Fibroblast of skin of back (primary cell): ENCODE measurements at regions not wholly inside any gene's neighbourhood (a gene's known extent, or its start where the extent isn't known, plus 50 kb on each side); places are given as distances from the start of the nearest gene placed in this dataset.

Experiments
- DNase-seq: peaks from one replicate; pipeline ENCODE4 v3.0.0-alpha.2; 2013

DNA sequence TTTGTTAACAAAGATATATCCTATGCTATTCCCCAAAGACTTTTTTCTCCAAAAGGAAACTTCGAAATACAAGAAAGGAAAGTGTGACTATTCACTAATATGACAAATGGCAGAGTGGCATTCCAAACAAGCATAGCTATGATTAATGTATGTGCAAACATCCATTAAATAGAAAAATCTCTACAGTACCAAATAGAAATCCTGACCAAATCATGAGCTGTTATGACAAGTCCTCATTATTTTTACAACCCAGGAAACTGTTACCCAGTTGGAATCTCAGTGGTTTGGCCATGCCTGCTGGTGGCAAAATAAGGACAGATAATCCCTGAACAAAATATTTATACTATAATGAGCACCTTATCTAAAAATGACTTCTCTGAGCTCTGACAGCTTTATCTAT, 202.1 kb downstream of the SEC23A start:
- peak; percentile 8 for DNase-seq

DNA sequence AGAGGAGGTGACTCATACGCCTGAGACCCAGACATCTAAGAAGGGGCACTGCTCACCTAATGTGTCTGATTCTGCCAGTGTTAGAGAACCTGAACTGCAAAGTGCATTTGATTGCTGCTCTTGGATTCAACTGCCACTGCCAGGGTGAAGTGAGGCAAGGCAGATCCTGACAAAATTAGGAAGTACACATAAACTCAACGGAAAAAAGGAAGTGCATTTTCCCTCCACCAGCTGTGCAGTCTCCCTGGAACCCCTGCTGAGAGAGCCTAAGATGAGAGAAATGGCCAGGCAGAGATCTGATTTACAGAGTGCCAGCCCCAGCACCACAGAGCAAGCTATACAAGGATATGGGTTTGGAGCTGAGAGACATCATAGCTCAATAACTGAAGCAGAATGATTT, 215.3 kb downstream of the SEC23A start:
- DNase-seq, result no peak

DNA sequence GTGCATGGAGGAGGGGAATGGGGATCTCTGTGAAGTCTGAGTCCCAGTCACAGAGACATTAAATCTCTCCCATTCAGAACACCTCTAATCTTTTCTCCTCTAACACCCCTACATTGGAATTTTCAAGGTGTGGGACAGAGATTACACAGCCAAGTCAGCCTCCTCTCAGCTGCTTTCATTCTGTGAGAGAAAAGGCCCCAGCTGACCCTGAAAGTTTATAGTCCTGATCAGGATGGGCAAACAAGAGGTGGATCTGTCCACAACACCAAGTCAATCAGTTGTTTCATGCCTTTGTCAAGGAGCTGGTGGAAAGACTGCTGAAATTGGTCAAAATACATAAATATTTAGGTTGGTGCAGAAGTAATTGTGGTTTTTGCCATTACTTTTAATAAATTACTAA, 218.9 kb downstream of the SEC23A start:
- DNase-seq, result no peak

DNA sequence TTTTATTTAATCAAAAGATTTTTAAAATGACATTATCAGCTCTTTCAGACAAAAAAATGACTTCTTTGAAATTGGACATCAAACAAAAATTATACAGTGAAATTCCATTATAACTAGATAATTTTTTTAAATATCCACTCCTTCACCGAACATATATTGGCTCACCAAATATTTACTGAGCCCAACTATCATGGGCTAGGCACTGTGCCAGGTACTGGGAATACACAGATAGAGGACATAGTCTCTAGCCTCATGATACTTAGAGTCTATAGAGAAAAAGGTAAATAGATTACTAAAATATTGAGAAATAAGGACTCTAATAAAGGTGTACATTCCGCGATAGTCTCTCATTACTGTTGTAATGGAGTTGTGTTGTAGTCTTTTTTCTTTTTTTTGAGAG, 219.9 kb downstream of the SEC23A start:
- DNase-seq, result no peak

DNA sequence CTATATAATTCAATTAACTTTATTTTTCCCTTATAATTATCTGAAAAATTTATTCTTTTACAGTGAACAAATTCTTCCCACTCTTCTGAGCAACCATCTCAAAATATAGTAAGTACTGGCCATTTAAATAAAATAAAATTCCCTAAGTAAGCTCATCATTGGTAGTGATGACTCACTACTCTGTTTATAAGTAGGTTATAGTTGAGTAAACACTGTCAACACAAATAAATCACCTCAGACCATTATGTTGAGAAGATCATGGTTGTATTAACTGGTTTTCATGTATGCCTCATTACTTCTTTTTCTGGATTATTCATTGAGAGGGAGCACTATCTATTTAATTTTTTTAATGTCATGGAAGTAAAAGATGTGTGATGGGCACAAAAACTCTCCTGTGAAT, 220.5 kb downstream of the SEC23A start:
- DNase-seq, result no peak

DNA sequence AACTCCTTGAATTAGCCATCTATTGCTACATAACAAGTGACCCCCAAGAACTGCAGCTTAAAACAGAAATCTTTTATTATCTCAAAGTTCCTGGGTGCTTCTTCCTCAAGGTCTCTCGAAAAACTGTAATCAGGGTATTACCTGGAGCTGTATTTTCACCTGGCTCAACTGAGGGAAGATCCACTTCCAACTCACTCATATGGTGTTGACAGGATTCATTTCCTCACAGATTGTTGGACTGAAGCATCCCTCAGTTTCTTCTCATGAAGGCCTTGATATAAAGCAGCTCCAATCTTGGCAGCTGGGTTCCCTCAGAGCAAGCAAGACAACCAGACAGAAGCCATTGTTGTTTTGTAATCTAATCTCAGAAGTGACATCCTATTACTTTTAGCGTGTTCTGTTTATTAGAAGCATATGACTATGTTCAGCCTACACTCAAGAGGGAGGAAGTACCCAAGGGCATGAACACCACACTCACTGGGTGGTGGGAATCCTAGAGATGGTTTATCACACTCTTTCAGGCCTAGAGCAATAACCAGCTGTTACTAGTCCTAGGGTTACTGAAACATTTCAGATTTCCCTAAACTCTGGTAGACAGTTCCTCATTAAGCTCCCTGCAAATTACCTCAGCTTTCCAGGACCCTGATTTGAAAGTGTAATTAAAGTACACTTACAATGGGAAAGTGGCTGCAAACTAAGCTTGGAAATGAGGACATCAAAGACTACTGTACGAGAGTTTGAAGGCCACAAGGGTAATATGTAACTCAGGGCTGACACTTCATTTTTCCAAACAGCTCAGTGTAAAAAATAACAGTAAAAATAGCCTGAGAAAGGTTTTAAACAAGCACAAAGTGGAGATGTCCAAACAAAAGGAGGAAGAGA, 222.2 kb downstream of the SEC23A start:
- no peak for DNase-seq

DNA sequence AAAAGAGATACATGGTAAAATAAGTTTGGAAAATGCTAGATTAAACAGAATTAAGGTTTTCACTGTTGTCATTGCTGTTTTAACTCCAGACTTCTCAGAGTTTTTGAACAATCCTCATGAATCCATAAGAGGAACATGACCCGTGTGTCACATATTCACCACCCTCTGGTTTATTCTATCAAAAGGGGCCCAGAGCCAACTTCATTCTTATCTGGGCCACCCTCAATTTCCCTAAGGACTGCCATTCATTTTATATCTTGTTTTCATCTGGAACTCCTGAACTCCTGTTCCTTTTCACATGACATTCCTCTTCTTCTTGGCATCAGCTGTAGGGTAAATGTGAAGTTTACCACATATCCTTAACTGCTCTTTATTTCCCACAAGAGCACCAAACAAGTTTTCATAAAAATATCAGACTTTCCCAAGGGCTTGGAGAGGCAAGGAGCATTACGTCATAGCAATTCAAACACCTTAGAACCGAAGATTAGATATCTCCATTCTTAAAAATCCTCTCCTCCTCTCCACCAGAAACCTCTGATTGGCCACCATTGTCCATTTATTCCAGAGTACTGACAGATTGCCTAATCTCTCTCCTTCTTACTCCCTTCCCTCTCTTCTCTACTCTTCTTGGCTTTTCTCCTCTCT, 225.2 kb downstream of the SEC23A start:
- DNase-seq, result no peak

DNA sequence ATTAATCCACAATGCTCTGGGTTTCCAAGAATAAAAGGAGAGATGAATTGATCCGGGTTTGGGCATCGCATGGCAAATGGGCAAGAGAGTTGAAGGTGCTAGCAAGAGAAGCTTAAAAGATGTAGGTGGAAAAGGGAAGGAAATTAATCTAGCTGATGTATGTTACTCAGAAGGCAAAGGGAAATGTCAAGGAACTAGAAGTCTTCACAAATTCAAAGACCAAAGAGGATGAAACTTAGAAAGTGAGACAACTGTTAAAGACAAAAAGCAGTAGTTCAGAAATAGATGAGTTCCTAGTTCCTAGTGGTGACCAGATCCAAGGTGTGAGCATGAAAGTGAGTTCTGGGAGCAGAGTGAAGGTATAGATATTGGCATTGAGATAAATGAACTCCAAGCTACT, 228.3 kb downstream of the SEC23A start:
- no peak for DNase-seq

DNA sequence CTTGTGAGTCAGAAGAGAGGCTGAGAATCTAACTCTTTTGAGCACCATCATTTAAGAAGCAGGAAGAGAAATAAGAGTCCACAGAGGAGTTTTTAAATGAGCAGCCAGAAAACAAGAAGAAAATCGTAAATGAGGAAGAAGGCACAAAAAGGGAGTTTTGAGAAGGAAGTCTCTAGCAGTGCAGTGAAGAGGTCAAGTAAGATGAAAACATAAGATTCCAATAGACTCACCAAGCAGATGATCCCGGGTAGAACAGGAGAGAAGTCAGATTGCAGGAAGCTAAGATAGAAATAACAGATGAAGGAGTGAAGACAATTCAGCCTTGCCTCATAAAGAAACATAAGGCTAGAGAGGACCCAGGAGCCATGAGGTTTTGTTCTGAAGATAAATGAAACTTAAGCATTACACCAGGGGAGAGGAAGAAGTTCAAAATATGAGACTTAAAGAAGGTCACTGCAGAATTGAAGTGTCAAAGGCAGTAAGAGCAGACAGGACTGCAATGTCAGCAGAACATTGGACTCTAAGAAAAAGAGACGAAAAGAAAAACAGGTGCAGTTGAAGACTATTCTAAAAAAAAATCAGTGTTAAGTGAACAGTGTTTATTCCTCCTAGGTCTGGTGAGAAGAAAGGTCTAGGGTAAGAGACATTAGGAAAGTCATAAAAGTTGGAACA, 229.0 kb downstream of the SEC23A start:
- DNase-seq, result no peak

DNA sequence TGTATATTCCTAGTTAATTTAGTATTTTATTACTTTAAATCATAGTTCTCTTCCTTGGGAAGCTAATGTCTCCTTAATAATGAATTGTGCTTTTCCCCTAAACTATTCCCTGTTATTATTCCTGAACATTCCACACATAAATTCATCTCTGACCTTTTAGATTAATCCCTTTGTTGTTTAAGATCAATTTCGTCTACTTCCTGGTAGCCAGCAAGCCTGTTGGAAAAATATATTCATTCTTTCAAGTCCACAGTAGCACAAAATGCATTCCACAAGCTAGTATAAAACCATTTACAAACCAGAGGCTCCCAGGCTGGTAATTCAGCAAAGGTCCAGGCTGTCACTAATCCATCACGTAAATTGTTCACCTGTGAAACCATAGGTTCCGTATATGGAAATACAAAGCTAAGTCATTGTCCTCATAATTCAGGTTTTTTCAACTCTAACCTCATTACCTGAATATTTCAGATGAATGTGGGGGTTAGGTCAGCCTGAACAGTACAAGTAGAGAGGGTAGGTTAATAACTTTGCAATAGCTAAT, 232.7 kb downstream of the SEC23A start:
- no peak for DNase-seq

DNA sequence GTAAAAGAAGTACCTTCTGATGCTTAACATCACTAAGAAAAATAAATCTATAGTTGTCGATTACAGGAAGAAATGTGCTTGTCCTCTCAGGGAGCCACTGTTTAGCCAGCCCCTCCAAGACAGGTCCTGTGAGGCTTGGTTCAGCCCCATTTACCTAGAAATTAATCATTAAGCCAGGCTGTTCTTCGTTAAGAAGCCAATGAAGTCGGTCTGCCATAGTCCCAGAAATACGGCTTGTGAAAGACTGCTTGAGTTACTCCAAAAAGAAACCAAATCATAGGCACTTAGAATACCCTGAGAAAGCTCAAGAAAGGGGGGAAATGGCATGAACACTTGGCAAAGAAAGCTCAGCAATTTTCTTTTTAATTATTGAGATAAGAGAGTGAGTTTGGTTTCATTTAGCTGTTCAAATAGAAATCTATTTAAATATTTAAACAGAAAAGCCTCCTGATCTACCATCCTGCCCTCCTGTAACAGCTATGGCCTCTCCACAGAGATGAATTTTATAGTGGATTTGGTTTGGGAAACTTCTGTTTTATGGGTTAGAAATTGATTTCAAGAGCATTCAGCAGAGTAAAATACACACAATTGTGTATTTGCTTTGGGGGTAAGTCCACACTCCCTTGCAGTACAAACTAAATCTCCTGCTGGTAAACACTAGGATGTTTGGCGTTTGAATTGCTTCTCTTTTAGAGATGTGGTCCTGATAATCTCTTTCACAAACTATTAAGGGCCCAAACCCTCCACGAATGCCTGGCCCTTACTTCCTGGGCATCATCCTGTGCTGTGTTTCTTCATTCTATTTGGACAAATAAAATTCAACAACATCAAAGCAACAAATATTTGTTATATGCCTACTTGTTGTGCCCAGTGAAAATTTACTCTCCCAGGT, 234.4 kb downstream of the SEC23A start:
- DNase-seq, result no peak

DNA sequence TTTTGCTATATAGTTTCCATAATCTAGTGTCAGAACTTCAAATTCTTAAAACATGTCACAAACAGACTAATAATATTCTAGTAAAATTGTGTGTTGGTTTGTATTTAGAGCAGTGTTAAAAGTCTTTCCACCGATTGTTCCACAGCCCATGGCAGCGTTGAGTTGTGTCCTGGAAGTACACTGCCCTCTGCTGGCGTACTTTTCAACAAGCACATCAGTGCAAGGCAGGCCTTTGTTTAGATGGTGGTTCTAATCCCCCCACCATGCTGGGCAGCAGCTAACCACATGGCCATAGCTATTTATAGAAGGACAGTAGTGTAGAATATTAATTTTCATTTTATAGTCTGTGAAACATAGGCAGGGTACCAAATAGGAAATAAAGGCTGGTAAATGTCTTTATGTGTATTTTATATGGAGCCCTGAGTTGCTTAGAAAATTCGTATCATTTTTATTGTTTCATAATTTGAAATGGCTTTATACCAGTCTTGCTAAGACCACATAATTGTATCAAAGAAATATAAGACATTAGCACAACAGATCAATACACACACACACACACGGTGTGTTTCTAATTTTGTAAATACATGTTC, 235.4 kb downstream of the SEC23A start:
- DNase-seq, result peak; percentile 77

DNA sequence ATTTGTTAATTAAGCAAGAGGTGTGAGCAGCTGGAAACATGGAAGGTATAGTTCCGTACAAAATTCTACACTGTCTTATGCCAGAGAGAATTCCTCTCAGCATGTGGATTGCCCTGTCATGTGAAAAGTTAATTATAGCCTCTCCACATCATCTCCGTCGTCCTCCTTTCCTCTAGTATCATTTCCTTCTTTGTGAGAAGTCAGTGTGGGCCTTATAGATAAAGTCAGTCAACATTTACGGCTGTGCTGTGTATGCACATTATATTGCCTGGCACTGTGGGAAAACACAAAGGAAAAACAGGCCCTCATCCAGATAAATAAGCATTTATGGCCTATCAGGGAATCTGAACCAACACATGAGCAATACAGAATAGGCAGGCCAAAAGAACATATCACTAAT, 236.6 kb downstream of the SEC23A start:
- DNase-seq, result no peak

DNA sequence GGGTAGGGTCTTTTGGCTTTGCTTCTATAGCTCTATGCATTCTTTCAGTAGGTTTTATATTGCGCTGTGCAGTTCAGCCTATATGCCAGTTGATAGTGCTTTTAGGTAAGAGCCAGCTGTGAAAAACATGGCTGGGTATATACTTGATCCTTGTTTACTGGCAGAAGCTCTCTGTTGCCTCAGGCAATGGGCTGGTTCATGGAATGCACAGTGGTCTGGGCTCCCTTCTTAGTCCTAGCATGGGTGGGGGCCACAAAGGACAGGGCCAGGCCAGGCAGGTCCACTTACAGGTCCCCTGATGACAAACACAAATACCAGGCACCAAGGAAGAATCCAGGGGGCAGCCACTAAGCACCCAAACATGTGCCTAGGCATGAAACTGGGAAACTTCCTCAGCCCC, 240.7 kb downstream of the SEC23A start:
- no peak for DNase-seq

DNA sequence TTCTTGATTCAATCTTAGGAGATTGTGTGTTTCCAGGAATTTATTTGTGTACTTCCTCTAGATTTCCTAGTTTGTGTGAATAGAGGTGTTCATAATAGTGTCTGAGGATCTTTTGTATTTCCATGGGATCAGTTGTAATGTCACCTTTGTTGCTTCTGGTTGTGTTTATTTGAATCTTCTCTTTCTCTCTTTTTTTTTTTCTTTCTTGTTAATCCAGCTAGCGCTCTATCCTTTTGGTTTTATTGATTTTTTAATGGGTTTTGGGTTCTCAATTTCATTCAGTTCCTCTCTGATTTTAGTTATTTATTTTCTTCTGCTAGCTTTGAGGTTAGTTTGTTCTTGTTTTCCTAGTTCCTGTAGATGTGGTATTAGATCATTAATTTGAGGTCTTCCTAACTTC, 242.5 kb downstream of the SEC23A start:
- no peak for DNase-seq

DNA sequence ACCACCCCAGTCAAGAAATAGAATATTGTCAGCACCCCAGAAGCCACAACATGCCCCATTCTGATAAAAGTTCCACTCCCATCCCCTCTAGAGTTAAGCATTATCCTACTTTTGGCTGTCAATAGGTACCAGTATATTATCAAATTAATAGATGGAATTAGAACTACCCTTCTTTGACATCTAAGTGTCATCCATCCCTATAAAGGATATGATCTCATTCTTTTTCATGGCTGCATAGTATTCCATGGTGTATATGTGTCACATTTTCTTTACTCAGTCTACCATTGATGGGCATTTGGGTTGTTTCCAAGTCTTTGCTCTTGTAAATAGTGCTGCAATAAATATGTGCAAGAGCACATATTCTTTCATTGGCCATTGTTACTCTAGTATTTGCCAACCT, 246.2 kb downstream of the SEC23A start:
- DNase-seq, result no peak

DNA sequence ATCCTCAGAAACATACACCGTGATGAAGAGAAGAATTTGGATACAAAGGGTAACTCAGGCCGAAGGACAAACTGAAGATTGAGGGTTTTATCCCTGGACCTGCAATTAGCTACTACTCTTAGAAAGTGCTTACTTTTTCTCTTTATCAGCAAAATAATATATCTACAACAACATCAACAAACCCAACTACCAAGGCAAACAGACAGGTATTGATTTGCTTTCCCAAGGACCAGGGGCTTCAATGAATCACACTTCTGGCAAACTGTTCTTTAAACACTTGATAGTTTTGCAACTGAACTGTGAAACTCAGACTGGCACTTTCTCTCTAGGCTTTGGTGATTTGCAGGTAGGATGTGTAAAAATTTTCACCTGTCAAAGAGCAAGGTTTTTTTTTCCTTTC, 247.5 kb downstream of the SEC23A start:
- no peak for DNase-seq

DNA sequence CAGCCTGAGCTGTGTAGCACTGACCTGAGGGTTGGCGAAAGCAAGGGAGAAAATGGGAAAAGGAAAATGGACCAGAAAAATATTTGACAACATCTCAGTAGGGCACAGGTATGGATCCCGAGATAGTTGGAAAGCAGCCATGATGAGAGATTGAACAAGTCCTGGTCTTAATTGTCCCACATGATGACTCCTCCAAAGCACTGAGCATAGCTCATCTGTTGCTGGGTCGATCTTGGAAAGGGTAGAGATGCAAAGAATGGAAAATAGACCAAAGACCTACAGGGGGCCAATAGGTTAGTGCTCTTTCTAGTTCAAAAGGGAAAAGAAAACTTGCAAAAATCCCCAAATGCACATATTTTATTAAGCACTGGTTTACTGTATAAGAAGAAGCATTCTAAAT, 251.9 kb downstream of the SEC23A start:
- no peak for DNase-seq

DNA sequence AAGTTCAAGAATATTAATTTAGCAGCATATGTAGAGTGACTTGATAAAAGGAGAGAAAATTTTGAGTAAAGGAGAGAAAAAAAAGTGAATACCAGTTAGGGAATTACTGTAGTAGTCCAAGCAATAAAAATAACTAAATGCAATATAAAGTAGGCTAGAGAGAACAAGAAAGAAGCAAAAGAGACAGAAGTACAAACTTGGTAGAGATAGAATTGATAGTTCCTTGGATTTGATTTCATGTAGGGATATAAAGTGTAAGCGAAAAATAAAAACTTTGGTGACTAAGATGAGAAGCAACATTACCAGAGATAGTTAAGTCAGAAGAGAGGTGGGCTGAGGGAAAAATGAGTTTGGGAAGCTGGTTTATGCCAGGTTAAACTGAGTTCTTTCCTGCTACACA, 252.4 kb downstream of the SEC23A start:
- no peak for DNase-seq

DNA sequence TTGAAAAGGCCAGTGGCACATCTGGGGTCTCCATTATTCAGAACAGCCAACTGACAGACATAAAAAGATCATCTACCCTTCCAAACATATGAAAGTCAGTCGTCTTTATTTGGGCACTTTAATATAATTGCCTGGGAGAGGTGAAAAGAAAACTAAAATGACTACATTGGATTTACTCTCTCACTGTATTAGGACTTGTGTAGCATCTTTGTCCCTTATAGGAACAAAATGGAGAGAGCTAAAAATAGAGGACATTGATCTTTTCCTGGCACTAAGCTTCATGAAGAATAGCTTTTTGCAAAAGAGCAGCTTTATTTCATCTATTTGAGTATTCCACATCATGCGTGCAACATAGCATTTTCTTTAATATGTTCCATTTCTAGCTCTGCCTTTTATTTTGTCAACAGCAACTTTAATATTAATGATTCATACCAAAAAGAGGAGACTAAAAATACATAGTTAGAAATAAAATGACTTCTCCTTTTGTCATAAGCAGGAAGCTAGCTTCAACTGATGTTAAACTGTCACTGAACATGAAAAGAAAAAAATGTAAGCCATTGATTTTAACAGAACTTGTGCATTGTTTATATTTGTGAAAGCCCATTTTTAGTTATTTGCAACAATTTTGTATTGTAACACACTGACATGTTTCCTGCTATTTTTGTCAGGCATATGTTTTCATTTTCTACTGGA, 254.6 kb downstream of the SEC23A start:
- DNase-seq, result no peak

DNA sequence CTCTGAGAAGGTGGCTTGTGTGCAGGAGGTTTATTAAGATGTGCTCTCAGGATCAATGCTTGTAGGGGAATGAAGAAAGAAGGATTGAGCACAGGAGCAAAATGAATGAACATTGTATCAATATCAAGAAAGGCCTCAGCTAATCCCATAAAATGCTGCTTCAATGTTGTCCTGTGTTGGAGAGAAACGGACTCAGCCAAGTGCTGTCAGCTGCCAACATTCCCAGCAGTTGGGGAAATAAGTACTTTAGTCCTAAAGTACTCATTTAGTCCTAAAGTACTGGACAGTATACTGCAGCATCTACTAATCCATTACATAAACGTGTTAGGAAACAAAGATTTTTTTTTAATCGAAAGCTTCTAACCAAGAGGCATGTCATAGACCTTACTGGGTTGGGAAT, 255.9 kb downstream of the SEC23A start:
- DNase-seq, result no peak
